ENCODE measurements at regions not wholly inside any gene's neighbourhood (a gene's known extent, or its start where the extent isn't known, plus 50 kb on each side); places are given as distances from the start of the nearest gene placed in this dataset.

DNA sequence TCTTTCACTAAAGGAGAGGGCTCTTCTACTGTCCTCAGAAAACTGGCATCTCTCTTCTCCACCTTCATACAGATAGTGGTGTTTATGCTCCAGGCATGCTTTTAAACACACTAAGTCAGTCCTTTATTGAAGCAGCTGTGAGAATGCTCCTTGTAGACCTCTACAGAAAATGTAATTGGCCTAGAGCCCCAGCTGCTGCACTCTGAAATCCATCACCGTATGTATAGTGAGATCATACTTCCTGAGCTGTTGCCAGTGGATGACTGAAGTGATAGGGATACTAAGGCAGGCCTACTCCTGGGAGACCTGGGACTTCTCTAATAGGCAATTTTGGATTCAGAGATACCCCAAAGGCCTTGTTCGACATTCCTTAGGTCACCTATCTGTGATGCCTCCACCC, 535.4 kb downstream of the RPS29 start:
- H3K9me3 ChIP-seq = no peaks in the 10 kb centered on the region
- H3K27me3 ChIP-seq = no peaks in the 10 kb centered on the region
- no peaks in the 10 kb centered on the region for H3K4me1 ChIP-seq
- DNase-seq (no peak), ATAC-seq (peak; percentile 45)
- TF ChIP-seq, protein P1, sequence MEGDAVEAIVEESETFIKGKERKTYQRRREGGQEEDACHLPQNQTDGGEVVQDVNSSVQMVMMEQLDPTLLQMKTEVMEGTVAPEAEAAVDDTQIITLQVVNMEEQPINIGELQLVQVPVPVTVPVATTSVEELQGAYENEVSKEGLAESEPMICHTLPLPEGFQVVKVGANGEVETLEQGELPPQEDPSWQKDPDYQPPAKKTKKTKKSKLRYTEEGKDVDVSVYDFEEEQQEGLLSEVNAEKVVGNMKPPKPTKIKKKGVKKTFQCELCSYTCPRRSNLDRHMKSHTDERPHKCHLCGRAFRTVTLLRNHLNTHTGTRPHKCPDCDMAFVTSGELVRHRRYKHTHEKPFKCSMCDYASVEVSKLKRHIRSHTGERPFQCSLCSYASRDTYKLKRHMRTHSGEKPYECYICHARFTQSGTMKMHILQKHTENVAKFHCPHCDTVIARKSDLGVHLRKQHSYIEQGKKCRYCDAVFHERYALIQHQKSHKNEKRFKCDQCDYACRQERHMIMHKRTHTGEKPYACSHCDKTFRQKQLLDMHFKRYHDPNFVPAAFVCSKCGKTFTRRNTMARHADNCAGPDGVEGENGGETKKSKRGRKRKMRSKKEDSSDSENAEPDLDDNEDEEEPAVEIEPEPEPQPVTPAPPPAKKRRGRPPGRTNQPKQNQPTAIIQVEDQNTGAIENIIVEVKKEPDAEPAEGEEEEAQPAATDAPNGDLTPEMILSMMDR (IDR thresholded peaks at IDR 0.05) = no peak
- H3K27ac ChIP-seq = no peak overlapping the region
- intact Hi-C loops (cut with DNase I) = no loop called here
- H3K4me3 ChIP-seq = no peak overlapping the region
- no peaks in the 10 kb centered on the region for H3K36me3 ChIP-seq

DNA sequence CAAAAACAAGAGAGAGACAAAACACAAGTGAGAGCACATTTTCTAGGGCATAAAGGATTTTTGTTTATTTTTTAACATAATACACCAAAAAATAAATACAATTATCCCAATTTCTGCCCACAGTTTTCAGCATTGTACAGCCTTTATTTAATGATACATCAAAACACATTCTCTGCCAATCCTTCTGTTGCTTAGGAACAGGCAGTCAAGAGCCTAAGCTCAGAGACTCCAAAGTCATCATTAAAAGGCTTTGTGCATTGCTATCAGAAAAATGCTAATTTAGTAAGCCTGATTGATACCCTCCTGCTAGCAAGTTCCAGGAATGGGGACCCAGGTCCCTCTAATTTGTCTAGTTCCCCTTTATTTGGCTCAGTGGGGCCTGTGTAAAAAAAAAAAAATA, 536.5 kb downstream of the RPS29 start:
- H3K27me3 ChIP-seq = no peaks in the 10 kb centered on the region
- H3K27ac ChIP-seq = no peak overlapping the region
- H3K36me3 ChIP-seq = no peaks in the 10 kb centered on the region
- TF ChIP-seq, protein P1 (IDR thresholded peaks at IDR 0.05) = no peak
- no peaks in the 10 kb centered on the region for H3K4me1 ChIP-seq
- no peak overlapping the region for H3K4me3 ChIP-seq
- ATAC-seq = no peak
- intact Hi-C loops (cut with DNase I) = no loop called here
- no peak for DNase-seq
- H3K9me3 ChIP-seq = no peaks in the 10 kb centered on the region

DNA sequence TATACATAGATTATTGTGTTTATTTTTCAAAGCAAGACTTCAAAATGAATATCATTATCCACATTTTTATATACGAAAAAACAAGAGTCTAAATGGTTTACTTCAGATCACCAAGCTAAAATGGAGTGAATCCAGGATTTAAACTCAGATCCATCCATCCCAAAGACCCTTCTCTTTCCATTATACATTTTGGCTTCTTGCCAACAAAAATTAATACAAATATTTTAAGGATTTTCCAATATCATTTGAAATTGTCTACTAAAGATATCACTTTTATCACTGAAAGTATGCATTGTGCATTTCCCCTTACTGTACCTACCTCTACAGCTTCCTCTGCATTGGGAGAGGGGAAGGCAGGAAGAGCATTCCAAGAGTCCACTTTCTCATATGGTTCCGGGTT, 541.2 kb downstream of the RPS29 start:
- no peak for DNase-seq

DNA sequence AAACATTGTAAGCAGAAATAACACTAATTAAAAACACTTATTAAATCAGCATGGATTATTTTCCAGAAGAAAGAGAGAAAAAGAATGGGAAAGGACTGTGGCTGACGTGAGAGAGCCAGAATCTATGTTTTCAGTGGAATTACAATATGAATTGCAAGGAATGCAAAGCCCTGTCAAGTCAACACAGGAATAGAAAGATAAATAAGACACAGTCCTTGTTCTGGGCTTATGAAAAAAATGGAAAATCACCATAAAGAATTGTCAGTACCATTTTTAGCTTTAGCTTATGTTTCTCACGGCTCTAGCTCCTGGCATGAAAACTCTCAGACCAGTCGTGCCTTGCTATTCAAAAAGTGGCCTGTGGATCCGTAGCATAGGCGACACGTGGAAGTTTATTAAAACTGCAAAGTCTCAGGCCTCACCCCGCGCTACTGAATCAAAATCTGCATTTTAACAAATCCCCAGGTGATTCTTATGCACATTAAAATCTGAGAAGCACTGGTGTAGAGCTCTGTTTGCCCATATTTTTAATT, 549.1 kb downstream of the RPS29 start:
- H3K4me1 ChIP-seq = no peaks in the 10 kb centered on the region
- no peak for ATAC-seq
- TF ChIP-seq, protein P1 (IDR thresholded peaks at IDR 0.05) = no peak
- H3K27ac ChIP-seq = no peak overlapping the region
- intact Hi-C loops (cut with DNase I) = no loop called here
- no peaks in the 10 kb centered on the region for H3K36me3 ChIP-seq
- H3K4me3 ChIP-seq = no peak overlapping the region
- DNase-seq = no peak
- no peaks in the 10 kb centered on the region for H3K27me3 ChIP-seq
- no peaks in the 10 kb centered on the region for H3K9me3 ChIP-seq

More for the DNA sequence above, 541.2 kb downstream of the RPS29 start:
- no peaks in the 10 kb centered on the region for H3K36me3 ChIP-seq
- intact Hi-C loops (cut with DNase I) = no loop called here
- no peak for ATAC-seq
- H3K4me1 ChIP-seq = no peaks in the 10 kb centered on the region
- TF ChIP-seq, protein P1 (IDR thresholded peaks at IDR 0.05) = no peak
- no peaks in the 10 kb centered on the region for H3K27me3 ChIP-seq
- no peaks in the 10 kb centered on the region for H3K9me3 ChIP-seq
- H3K27ac ChIP-seq = no peak overlapping the region
- no peak overlapping the region for H3K4me3 ChIP-seq

DNA sequence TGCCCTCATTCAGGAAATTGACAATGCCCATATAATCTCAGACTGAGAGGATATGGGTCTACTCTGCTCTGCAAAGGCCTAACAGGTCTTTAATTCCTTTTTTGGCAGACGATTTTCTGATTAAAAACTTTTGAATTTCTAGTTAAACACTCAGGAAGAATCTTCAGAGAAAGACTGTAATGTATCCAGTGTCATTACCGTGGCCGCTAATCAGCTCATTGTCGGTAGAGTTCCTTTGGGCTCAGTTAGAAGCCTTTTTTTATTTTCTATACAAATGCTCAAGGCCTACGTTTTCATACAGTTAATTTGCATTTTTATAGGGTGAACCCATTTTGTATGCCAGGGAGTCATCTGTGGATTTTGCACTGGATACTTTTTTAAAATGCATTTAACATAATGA, 549.9 kb downstream of the RPS29 start:
- TF ChIP-seq, protein P1 (IDR thresholded peaks at IDR 0.05) = no peak

More for the DNA sequence above, 549.9 kb downstream of the RPS29 start:
- intact Hi-C loops (cut with DNase I) = no loop called here
- DNase-seq = no peak
- Histone ChIP-seq H3K27ac (no peak overlapping the region), H3K4me1 (no peaks in the 10 kb centered on the region), H3K4me3 (no peak overlapping the region), H3K36me3 (no peaks in the 10 kb centered on the region), H3K9me3 (no peaks in the 10 kb centered on the region), H3K27me3 (no peaks in the 10 kb centered on the region)
- ATAC-seq = no peak

Measured in left lung (tissue), 4 donors.